ENCODE measurements at regions not wholly inside any gene's neighbourhood (a gene's known extent, or its start where the extent isn't known, plus 50 kb on each side); places are given as distances from the start of the nearest gene placed in this dataset.
"Not testable (repeated sequence)": the region's sequence is repeated elsewhere in the genome, so short reads cannot be mapped to it uniquely, and the experiment has no call there.

GRCh38 chr5:177941386-177941785 is 54.7 kb downstream of the PROP1 start:
- not testable (repeated sequence) for DNase-seq (ENCODE audit: low read depth); H3K4me3 ChIP-seq (replicated peaks; ENCODE audit: low read depth, low read length)

GRCh38 chr5:177939246-177940171 is 56.5 kb downstream of the PROP1 start:
- not testable (repeated sequence) for DNase-seq (ENCODE audit: low read depth)
- peak overlapping the region; percentile 32 for H3K4me3 ChIP-seq (replicated peaks; ENCODE audit: low read depth, low read length)

- not testable (repeated sequence) for H3K4me3 ChIP-seq (replicated peaks; ENCODE audit: low read depth, low read length); DNase-seq (ENCODE audit: low read depth)
Measured at GRCh38 chr5:177938767-177939166, 57.3 kb downstream of the PROP1 start.

DNA sequence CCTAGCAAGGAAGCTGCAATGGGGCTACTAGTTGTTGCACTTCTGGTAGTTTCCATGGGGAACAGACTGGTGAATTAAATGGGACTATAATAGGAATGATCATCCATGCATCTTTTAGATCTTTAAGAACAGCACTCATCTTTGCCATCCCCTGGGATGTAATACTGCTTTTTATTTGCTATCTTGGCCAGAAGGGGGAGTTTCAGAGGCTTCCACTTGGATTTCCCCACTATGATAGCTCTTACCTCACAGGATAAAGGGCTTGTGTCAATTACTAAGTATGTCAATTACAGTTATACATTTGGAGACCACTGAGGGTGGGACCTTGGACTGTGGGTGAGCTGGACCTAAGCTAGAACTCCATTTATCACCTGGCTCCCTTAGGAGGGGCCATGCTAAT is 61.8 kb downstream of the PROP1 start:
- DNase-seq (ENCODE audit: low read depth), result peak; percentile 22
- peak; percentile 20 for TF ChIP-seq CTCF (IDR thresholded peaks at IDR 0.05; ENCODE audit: low read length, missing control alignments)
- not testable (repeated sequence) for H3K4me3 ChIP-seq (replicated peaks; ENCODE audit: low read depth, low read length)

GRCh38 chr5:177930269-177931022 is 65.6 kb downstream of the PROP1 start:
- H3K4me3 ChIP-seq (replicated peaks; ENCODE audit: low read depth, low read length); DNase-seq (ENCODE audit: low read depth): not testable (repeated sequence)

GRCh38 chr5:177929618-177930017 is 66.4 kb downstream of the PROP1 start:
- not testable (repeated sequence) for H3K4me3 ChIP-seq (replicated peaks; ENCODE audit: low read depth, low read length); DNase-seq (ENCODE audit: low read depth)

GRCh38 chr5:177927500-177927899 is 68.5 kb downstream of the PROP1 start:
- DNase-seq (ENCODE audit: low read depth); H3K4me3 ChIP-seq (replicated peaks; ENCODE audit: low read depth, low read length): not testable (repeated sequence)

- not testable (repeated sequence) for H3K4me3 ChIP-seq (replicated peaks; ENCODE audit: low read depth, low read length); DNase-seq (ENCODE audit: low read depth)
Measured at GRCh38 chr5:177924577-177924976, 71.5 kb downstream of the PROP1 start.

DNA sequence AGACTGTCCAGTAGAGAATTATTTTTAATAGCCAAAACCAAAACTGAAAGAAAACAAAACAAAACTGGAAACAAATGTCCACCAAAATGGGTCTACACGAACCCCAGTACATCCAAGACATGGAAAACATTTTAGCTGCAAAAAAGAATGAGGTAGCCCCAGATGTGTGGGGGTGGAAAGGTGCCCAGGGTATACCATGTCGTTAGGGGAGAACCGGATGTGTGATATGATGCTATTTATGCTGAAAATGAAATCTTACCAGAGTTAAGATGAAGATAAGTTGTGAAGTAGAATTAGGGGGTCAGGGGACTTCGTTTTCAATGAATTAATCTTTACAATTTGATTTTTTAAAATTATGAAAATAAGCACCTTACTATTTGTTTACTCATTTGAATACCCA is 72.2 kb downstream of the PROP1 start:
- not testable (repeated sequence) for H3K4me3 ChIP-seq (replicated peaks; ENCODE audit: low read depth, low read length); DNase-seq (ENCODE audit: low read depth)

DNA sequence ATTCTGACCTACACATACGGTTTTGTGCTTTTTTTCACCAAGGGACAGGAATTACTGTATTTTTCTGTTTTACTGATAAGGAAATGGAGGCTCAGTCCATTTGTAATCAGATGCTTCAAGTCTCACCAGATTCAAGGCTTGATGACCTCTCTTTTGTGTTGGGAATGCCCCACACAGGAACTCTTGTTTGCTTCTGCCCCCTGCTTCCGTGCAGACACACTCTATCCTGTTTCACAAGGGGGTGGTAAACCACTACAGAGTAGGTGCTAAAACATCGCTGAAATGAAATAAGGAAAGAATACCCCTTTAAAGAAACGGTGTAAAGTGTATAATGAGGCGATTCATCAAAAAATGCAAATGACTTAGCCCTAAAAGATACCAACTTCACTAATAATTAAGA is 72.9 kb downstream of the PROP1 start:
- H3K4me3 ChIP-seq (replicated peaks; ENCODE audit: low read depth, low read length); DNase-seq (ENCODE audit: low read depth): not testable (repeated sequence)

DNA sequence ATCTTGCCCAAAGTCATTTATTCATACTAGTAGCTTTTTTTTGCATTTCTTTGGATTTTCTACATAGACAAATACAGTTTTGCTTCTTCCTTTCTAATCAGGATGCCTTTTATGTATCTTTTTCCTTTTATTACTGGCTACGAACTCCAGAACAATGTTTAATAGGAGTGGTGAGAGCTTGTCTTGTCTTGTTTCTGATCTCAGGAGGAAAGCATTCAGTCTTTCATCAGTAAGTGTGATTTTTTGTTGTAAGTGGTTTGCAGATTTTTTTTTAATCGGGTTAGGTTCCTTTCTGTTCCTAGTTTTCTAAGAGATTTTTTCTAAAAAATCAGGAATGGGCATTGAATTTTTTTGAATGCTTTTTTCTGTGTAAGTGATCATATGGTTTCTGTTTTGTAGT is 86.8 kb downstream of the PROP1 start:
- DNase-seq (ENCODE audit: low read depth); H3K4me3 ChIP-seq (replicated peaks; ENCODE audit: low read depth, low read length): not testable (repeated sequence)

GRCh38 chr5:177902806-177903205 is 93.2 kb downstream of the PROP1 start:
- DNase-seq (ENCODE audit: low read depth), result not testable (repeated sequence)

DNA sequence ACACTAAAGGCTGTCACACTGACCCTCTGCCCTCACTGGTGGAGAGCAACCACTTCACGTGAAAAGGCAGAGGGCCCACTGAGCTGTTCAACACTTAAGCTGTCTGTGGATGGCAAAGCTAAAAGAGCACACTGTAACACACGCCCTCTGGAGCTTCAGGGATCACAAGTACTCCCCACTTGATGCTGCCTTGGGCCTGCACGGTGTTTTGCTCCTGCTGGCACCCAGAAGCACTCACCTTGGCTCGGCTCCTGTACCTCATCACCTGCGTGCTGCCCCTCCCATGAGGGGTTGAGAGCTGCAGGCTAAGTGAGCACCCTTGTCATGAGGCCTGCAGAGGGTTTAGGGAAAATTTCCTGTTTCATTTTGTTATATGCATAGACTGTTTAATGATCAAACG is 96.0 kb downstream of the PROP1 start:
- not testable (repeated sequence) for H3K4me3 ChIP-seq (replicated peaks; ENCODE audit: low read depth, low read length); DNase-seq (ENCODE audit: low read depth)

More at GRCh38 chr5:177902806-177903205, 93.2 kb downstream of the PROP1 start:
- H3K4me3 ChIP-seq (replicated peaks; ENCODE audit: low read depth, low read length), result not testable (repeated sequence)

DNA sequence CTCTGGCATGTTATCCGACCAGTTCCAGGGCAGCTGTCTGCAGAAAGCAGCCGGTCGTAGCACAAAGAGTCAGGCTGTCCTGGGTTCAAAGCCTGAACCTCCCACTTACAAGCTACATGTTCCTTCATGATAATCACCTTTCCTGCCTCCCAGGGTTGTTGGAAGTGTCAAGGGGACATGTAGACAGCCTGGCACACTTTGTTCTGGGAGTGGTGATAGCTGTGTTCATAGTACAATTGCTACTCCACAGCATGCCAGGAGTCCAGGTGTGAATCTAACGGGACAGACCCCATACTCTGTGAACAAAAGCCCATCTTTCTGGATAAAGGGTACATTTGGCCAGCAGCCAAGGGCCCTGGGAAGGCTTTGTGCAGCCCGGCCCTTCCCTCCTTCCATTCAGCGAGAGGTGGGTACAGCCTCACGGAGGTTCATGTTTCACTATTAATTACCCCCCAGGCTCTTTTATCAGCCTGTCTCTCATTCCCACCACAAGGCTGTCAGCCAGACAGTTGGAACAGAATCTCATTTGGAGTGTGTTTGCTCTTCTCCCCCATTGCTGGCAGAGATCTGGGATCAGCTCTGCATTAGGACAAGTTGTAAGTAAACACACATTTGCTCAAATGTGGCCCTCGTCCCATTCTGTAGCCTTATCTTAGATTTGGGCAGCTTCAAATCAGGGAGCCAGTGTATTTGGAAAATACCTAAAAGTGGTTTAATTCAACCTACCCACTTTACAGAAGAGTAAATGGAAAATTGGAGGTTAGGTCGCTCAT is 101.2 kb downstream of the PROP1 start:
- H3K4me3 ChIP-seq (replicated peaks; ENCODE audit: low read depth, low read length); DNase-seq (ENCODE audit: low read depth): not testable (repeated sequence)

DNA sequence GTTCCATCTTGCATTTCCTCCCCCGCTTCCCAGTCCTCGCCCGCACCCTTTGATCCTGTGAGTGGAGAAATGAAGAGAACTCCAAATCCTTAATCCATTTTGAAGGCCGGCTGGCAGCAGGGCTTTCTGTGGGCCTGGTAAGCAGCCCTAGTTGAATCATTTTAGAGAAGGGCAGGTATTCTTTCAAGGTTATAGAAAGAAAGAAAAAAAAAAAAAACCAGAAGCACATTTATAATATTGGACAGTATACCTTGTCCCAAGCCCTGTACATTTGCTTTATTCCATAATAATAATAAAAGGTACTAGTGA is 103.7 kb downstream of the PROP1 start:
- DNase-seq (ENCODE audit: low read depth); H3K4me3 ChIP-seq (replicated peaks; ENCODE audit: low read depth, low read length): not testable (repeated sequence)

DNA sequence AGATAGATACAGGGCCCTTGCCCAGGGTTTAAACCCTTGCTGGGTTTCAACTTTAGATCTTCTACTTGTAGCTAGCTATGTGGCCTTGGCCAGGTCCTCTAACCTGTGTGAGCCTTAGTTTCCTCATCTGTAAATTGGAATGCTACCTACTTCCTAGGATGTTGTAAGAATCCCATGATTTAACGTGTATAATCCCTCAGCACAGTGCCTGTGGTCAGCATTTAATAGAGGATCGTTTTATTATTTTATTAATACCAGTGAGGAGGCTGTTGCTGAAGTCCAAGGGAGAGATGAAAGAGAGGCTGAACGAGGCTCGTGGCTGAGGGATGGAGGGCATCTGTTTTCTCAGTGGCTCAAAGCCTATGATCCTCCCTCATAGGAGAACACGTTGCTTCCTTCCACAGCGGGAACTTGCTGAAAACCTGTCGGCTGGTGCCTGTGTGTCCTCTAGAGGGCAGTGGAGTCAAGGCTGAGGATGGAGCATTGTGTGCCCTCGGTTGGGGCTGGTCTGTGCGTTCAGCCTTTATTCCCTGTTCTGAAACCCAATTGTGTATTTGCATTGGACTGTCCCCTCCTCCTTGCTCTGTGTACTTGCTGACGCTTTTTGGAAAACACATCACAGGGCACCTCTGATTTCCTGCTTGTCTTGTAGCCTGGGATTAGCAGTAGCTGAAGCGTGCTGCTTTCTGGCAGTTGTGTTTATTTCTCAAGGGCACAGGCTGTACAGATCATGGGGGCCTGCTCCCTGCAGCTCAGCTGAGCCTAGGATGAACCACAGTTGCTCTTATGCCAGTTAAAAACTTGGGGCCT is 104.3 kb downstream of the PROP1 start:
- H3K4me3 ChIP-seq (replicated peaks; ENCODE audit: low read depth, low read length); DNase-seq (ENCODE audit: low read depth): not testable (repeated sequence)

DNA sequence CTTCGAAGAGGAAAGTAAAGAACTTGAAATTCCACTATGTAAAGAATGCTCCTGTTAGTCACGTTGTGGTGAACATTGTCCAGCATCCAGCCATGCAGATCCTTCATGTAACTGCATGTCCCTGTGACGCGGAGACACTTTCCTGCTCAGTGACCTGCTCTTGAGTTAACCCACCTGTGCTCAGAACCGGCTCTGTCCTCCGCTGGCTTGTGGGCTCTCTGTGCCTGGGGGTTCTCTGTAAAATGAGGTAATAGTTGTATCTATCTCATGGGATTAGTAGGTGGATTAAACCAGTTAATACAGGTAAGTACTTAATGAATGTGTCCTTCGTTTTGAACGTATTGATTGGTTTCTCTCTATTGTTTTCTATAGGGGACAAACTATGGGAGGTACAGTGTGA is 100.6 kb upstream of the FAM153A start:
- H3K4me3 ChIP-seq (replicated peaks; ENCODE audit: low read depth, low read length); DNase-seq (ENCODE audit: low read depth): not testable (repeated sequence)

All from fibroblast of pulmonary artery (primary cell).